HG03571 (cell line): ENCODE measurements at regions not wholly inside any gene's neighbourhood (a gene's known extent, or its start where the extent isn't known, plus 50 kb on each side); places are given as distances from the start of the nearest gene placed in this dataset.
"Not testable (repeated sequence)": the region's sequence is repeated elsewhere in the genome, so short reads cannot be mapped to it uniquely, and the experiment has no call there.

Experiments used
- ATAC-seq: cut with Tn5 transposase; IDR thresholded peaks from one replicate; pipeline ENCODE4 v1.9.1; 2021; ENCODE audit not compliant: unreplicated experiment

DNA sequence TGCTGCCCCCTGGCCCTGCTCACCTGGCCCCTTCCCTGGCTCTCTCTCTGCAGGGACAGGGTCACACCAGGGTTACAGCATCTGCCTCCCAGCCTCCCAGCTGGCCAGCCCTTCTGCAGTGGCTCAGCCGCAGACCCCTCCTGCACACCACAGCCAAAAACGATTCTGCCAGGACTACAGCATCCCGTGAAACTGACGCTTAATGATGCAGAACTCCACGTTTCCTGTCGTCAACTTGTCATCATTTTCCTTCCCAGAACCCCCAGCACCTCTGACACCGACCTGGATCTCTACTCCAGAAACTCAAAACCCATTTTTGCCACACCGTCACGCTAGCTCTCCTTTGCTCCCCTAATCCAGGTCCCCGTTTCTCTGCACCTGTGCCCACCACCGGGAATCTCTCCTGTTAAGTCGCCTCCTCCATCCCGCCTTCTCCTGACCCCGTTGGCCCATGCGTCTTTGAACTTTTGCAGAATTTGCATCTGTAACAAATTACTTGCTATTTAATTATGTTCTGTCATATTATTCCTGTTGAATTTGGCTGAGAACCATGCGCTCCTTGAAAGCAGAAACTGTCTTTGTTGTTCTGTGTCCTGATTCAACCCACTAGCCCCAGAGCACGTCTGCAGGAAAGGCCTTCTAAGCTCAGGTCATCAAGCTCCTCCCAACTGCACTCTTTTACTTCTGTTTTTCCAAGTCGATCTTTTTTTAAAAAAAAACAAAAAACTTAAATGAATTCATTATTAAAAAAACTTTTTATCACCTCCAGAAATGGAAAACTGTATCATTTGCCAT lies 173.2 kb upstream of the COPS8 start:
- no peak for ATAC-seq

DNA sequence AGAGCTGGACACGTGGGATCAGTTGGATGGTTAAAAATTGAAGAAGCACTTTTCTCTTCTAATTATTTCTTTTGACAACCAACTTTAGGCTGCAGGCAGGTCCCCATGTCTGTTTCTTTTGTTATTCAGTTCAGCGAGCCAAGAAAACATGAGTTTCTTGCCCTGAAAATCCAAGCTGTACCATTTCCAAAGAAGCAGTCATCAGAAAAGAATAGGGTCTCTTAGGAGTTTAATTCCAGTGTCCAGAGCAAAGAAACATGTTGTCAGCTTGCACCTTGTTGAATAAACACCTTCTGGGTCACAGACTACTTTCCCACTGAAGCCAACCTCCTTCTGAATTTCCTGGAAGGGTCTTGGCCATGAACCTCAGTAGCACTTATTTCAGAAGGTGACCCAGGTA lies 170.5 kb upstream of the COPS8 start:
- ATAC-seq, result no peak

DNA sequence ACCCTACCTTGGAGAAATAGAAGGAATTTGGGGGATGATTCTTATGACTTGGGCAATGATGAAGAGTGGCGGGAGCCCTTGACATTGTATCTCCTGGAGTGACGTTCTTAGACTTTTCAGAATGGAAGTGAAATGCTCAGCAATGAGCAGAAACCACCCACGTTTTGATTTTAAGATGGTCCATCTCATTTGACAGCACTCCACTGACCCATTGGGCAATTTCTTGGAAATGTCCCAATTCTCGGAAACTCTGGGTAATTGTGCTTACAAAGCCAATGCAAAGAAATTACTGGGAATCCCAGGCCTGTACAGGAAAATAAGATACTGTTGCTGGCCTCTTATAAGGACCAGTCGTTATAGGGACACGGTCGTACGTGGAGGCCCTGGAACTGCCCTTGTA lies 170.0 kb upstream of the COPS8 start:
- ATAC-seq, result no peak

DNA sequence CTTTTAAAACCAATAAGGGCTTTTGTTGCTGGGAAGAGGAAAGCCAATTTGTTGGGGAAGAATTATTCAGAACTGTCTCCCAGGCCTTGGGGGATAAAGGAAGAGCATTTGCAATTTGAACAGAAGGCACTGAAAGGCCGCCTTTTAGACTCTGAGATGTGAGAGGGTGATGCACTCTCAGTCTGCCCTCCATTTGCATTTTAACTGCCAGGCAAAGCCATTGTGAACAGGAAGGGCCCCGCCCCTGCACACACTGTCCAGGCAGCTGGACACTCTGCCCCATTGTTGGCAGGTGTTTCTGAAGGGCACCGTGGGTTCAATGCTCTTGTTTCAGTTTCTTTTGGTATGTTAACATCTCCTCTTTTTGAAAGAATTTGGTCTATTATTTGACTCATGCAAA lies 169.5 kb upstream of the COPS8 start:
- no peak for ATAC-seq

DNA sequence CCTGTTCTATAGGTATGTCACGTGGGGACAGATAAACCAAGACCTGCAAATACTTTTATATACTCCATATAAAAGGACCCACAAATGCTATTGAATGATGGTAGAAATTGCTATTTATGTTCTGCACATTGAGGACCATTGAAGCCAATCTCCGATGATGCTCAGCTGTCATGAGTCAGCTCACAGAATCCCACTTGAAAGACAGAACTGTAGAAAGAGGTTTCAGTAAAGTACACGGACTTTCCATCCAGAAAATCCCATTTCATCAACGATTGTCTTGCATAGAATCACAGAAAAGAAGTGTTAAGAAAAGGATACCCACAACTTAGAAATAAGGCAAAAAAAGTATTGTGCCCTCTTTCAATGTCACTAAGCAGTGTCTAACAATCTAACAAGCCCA lies 169.0 kb upstream of the COPS8 start:
- ATAC-seq, result no peak

DNA sequence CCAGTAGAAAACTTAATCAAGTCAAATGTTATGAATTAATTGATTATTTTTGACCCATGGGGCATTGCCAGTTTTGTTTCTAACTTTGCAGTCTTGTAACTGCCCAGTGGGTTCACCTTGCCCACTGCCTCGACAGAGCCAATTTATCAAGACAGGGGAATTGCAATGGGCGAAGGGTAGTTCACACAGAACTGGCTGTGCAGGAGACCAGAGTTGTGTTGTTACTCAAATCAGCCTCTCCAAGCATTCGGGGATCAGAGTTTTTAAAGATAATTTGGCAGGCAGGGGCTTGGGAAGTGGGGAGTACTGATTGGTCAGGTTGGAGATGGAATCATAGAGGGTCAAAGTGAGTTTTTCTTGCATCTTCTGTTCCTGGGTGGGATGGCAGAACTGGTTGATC lies 168.5 kb upstream of the COPS8 start:
- ATAC-seq, result no peak

DNA sequence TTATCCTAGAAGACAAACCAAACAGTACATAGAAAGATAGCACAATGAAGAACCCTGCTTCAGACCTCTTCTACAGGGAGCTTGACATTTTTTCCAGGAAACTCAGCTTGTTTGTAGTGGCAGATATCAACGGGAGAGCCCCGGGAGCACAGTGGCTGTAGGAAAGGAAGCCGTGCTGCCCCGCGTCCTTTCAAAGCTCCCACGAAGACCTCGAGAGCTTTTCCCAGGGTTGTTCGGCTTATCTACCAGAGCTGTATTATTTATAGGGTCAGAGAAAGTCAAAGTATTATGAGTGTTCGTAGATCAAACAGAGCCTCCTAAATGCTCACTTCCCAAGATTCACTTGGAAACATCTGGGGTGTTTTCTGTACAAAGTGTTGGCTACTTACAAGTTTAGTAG lies 167.1 kb upstream of the COPS8 start:
- ATAC-seq, result no peak

DNA sequence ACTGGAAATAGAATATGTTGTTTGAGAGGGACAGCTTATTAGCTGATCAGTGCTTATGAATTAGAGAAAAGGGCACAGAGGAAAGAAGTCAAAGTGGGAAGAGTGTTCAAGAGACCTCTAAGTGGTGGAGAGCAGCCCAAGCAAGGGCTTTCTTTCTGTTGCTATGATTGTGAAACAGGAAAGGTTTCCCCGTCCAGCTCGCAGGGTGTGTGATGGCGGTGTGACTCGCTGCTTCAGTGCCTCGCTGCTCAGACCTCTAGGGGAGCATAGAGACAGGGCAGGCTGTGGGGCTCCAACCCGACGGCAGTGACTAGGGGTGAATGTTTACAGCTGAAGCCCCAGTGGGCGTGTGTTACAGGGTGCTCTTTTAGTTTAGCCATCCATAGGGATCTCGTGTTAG lies 166.5 kb upstream of the COPS8 start:
- ATAC-seq, result no peak

DNA sequence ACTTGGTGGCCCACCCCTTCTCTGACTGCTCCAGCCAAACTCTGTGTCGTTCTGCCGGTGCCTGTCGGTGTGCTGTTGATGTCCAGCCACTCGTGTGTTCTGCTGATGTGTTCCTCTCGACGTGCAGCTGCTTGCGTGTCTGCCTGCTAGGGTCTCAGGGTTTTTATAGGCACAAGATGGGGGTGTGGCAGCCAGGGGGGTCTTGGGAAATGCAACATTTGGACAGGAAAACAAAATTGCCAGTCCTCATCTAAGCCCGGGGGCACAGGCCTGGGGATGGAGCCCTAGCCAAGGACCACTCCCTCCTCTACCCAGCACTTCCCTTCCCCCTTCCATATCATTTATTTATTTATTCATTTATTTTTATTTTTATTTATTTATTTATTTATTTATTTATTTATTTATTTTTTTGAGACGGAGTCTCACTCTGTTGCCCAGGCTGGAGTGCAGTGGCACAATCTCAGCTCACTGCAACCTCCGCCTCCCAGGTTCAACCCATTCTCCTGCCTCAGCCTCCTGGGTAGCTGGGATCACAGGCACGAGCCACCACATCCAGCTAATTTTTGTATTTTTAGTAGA lies 165.8 kb upstream of the COPS8 start:
- not testable (repeated sequence) for ATAC-seq

DNA sequence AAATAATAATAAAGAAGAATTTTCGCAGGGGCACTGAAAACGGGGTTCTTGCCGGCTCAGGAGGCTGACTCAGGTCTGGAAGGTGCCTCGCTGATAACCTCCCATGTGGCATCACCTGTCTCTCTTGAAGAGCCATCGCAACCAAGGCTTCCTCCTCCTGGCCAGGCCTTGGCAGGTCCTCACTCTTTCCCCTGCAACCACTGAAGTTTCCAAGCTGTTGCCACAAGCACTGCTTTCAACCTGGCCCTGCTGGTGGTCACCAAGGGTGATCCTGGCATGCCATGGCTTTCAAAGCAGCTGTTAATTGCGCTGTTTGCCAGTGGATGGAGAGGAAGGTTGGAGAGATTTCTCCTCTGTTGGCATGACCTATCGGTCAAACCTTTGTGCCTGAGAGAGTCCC lies 163.6 kb upstream of the COPS8 start:
- ATAC-seq, result no peak

DNA sequence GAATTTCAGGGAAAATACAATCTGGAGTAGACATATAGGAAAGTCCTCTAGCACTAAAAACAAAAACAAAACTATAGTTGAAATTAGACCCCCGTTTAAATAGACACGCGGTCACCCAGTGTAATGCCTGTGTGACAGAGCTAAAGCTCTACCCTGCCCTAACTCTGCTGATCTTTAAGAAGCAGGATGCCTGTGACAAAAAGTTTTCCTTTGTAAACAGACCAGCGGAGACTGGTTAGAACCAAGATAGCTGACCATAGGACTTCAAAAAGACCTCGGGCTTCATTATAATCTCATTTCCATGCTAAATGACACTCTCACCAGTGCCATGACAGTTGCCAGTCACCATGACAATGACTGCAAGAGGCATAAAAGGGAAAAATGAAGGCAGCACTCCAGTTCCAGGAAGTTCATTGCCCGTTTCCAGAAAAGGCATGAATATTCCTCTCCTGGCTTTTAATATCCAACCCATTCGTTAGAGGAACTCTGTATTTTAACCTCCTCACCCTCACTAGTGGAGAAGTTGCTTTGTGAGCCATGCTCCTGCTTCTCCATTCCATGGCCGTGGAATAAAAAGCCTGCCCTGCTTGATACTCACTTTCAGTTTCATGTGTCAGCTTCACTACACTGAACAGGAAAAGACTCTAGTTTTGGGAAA lies 157.2 kb upstream of the COPS8 start:
- ATAC-seq, result no peak

DNA sequence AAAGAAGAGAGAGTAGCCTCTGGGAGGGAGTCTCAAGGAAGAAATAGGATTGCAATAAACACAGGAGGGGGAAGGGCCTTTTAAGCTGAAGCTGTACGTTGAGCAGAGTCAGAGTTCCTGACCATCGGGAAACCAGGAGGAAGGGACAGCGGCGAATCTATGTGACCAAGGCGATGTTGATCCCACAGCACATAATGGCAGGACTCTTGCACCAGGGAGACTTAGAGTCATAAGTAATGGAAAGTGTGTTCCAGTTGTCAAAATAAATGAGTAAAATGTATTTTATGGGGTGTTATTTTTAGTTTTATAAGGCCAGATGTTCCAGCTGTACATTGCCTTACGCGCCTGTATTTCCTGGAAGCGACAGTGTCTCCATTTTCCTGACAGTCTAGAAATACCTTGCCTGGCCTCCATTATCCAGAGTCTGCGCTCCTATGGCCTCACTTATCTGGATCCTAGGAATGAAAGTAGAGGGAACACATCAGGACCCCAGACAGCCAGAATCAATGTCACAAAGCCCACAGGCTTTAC lies 152.8 kb upstream of the COPS8 start:
- no peak for ATAC-seq

DNA sequence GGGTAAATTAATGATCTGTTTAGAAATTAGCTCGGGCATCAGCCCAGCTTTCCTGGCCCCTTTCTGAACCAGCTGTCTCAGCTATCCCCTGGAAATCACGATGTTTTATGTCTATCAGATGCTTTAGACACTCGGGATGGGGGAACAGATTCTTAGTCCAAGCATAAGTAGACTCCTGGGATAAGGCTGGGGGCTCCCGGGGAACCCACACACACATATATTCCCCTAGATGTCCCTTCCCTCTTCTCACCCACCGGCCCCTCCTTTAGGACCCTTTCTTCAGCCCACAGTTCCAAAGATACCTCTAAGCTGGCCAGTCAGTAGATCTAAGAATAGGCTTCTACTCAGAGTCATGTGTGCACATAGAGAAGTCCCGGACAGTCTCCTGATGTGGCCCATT lies 151.5 kb upstream of the COPS8 start:
- ATAC-seq, result no peak

DNA sequence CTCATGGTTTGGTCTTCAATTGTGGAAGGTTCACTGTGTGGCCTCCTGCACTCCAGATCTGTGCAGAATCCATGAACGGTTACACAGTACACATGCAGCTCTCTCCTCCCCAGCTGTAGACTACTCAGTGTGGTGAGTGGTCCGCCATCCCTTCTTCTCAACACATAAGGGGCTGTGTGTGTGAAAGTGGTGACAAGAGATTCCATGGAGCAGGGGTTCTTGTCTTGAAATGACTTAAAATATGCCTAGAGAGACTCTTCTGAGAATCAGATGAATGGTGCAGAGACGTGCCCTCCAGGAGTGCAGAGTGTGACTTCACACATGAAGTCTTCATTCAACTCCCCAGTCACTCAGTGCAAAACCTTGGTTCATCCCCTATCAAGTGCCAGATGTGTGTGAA lies 151.0 kb upstream of the COPS8 start:
- no peak for ATAC-seq

DNA sequence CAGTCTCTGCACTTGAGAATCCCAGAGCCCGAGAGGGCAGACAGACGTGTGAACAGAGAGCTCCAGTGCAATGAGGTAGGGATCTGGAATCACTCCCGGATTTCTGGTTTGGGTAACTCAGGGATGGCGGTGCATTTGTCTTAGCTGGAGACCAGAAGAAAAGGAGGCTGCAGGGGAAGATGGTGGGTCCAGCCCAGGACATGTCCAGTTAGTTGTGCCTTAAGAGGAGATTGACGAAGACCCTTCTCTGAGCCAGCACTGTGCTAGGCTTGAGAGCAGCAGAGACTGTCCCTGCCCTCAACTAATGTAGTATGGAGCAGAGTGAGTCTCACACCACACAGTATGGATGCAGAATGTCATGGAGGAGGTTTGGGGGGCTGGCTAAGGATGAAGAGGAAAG lies 150.6 kb upstream of the COPS8 start:
- ATAC-seq, result no peak

DNA sequence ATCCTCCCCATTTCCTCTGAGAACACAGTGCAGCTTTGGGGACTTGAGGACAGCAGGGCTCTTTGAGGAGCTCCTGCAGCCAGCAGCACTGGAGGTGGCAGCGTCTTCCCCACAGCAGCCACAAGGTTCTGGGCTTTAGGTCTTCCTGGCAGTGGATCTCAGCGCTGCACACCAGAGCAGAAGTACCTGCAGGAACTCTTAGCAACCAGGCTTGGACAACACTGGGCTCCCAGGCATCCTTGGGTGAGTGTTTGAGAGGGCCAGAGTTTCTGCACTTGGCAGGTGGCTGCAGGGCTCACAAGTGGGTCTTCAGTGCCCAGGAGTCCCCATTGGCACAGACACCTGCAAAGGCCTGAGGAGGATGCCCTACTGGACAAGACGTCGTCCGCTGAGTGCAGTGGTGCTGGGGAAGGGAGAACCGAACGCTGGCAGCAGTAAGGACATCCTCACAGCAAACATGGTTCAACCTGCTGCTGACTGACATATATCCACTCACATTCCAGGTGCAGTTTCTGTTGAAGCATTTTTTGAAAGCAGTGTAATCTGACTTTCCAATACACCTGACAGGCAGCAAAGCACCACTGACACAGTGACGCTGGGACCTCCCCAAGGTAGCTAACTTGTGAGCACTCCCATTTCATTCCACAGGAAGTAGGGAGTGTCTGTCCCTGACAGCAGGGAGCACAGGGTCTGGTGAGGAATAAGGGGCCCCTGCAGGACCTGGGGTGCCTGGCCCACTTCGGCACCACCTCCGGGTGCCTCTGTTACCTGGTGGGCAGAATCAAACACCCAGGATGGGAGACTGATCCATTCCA lies 149.9 kb upstream of the COPS8 start:
- no peak for ATAC-seq

DNA sequence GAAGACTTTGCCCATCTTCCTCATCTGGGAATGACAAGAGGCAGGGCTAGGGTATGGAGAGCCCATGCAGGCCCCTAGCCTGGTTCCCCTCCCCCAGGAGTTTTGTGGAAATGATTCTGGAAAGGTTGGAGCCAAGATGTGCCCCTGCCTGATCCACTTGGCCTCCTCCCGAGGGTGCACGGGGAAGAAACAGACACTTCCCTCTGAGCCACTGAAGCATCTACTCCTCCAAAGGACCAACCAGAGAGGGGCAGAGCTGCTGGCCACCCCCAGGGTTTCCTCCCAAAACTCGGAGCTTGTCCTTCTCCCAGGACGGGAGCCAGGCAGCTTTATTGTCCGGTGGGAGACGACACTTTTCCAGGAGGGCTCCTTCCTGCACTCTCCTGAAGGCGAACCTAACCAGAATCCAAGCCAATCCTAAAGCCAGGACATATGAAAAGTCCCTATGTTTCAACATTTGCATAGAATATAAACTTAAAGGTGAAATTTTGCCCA lies 149.2 kb upstream of the COPS8 start:
- ATAC-seq, result no peak

DNA sequence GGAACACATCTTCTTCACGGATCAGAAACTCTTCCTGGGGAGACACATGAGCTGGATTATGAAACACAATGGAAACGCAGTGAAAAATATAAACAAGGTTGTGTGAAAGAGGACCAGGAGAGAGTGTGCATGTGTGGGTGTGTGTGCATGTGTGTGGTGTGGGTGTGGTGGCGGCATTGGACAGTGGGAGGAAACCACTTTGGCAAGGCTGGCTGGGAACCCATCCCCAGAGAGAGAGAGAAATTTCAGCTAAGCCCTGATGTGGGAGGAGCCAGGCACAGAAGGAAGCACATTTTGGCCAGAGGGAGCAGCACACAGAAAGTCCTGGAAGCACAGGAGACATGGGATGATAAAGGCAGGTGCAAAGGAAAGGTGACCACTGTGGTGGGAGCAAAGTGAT lies 147.6 kb upstream of the COPS8 start:
- ATAC-seq, result no peak

DNA sequence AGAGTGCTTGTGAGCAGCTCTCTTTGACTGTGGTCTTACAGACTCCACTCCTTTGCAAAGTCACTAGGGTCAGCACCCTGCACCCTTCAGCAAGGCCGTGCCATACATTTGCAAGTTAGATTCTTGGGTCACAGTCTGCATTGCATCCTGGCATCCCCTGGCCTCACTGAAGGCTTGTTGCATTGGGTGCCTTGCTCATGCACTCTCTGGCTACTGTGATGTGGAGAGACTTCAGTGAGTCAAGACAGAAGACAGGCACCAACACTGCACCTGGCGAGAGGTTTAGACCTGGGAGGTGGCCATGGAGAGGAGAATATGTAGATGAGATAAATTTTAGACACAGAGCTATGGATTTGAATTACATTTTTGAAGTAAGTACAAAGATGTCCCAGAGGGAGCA lies 146.4 kb upstream of the COPS8 start:
- no peak for ATAC-seq

DNA sequence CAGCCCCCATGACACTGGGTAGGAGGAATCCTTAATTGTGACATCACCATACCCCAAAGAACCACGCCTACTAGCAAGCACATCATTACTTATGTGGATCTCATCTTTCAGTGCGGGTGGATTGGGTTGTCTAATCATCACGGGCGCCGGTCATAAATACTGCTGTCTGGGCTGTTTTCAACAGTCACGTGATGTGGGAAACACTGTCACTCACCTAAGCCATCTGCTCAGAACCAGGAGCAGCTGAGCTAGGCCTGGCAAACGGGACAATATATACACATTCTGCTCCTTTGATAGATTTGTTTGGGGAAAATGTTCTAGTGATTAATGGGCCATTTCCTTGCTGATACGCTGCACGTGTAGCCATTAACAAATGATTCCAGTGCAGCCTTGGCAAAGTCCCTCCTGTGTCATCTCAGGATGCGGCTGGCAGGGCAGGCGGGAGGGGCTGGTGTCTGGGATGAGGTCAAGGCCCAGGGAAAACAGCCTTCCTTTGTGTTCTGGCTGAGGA lies 145.9 kb upstream of the COPS8 start:
- ATAC-seq, result no peak

DNA sequence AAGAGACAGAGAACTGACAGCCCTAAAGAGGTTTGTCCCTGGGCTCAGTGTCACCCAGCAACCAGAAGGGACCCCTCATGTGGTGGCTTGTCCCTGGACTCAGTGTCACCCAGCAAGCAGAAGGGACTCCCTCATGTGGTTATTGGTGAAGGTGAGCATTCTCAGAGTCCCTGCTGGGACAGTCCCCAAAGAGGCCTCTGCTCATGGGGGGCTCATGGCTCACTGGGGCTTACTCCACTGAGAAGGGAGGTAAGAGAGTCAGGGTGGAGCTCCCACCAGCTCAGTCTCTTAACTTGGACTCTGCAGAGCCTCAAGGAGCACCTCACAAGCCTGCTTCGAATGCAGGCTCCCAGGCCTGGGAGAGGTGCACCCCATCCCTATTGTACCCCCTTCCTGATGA lies 145.2 kb upstream of the COPS8 start:
- ATAC-seq, result no peak
